HG03354 (cell line): ENCODE measurements at regions not wholly inside any gene's neighbourhood (a gene's known extent, or its start where the extent isn't known, plus 50 kb on each side); places are given as distances from the start of the nearest gene placed in this dataset.

Experiments
- ATAC-seq: cut with Tn5 transposase; IDR thresholded peaks from one replicate; pipeline ENCODE4 v1.9.1; 2021; ENCODE audit warnings: mild to moderate bottlenecking; ENCODE audit not compliant: unreplicated experiment, poor library complexity, severe bottlenecking

DNA sequence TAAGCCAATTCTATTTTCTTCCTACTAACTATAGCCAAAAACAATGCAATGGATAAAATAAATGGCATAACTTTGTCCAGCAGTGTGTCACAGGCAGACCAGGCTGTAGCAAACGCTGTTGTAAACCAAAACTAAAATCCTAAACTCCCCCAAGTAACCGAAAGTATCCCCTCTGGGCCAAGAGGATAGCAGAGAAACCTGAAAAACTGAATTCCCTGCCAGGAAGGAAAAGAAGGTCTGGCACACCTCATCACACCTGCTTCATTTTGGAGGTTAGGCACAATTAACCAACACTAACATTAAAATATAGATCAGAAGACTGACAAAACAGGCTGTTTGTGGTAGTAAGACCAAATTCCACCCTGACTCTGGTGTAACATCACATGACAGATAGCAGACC is 356.8 kb upstream of the C1orf87 start:
- no peak for ATAC-seq

DNA sequence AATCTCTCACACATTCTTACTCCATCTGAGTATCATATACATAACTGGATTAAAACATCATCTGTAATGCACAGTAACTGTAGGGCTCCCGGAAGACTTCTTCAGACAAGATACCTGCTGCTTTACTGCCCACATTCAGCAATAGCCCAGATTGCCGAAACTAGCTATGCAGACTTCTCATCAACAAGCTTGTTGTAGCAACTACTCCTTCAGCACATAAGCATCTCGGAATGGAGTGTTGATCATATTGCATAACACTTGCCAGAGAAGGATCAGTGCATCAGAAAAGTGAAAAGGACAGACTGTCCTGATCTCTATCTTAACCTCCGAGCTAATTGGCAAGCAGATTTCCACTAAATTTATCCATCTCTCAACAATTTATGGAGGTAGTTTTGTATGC is 354.6 kb upstream of the C1orf87 start:
- ATAC-seq: no peak

DNA sequence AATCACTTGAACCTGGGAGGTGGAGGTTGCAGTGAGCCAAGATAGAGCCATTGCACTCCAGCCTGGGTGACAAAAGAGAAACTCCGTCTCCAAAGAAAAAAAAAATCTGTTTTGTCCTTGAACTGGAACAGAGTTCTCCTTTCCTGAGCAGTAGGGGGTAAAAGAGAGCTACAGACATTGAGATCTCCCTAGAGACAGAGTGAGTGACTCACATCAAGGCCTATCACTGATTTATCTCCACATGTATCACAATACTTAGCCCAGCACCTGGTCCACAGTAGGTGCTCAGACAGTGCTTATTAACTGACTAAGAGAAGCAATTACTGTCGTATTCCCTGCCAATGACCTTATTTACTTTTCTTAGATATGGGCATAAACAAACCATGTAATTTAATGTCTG is 354.1 kb upstream of the C1orf87 start:
- no peak for ATAC-seq

DNA sequence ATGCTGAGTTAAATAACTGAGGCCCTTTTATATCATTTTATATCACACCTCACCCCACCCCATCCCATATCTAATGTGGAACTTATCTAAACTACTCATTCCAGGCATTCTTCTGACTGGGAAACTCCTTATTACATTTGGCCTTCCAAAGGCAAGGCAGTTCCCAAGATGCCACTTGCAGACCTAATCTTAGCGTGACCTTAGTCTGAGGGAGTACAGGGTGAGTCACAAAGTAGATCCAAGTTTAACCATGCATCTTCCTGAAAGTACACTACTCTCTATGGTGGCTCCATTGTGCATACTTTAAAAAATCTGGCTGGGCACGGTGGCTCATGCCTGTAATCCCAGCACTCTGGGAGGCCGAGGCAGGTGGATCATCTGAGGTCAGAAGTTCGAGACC is 353.6 kb upstream of the C1orf87 start:
- no peak for ATAC-seq

DNA sequence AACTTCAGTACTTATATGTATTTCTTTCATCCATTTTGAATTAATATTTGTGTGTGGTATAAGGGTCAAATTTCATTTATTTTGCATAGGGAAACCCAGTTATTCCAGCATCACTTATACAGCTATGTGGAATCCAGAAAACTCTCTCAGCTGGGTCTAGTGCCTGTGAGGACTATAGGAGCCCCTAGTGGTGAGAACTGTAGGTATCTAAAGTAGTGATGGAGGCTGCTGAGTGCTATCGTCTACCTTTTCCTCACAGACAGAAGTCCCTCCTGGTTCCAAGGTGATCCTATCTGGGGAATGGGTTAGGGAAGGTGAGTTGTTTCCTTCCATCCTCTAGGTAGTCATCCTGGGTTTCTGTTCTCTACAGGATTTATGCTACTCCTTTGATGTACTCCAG is 352.0 kb upstream of the C1orf87 start:
- peak; percentile 66 for ATAC-seq

DNA sequence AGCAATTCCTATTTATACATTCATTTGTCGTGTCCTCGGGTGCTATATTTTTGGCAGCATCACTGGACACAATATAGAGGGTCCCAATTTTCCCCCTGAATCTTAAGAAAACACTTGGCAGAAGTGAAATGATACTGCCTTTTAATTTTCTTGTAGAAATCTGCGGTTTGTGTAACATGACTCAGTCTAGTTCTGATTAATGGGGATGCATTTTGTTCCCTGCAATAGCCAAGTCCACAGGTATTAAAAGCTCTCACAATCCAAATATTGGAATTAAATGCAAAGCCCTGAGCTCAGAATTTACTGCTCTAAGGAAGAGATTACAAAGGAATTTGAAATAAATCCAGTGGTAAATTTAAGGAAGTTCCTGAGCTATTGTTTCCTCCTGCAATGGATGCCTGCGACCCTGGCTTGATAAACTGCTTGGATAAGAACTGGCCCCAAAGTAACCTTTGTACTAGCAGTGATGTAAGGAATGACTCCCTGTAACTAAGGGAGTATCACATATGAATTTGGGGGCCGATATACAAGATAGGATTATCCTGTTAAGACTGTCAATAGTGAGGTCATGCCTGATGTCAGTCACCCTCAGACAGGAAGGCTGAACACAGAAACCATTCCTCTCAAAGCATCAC is 349.7 kb upstream of the C1orf87 start:
- no peak for ATAC-seq

DNA sequence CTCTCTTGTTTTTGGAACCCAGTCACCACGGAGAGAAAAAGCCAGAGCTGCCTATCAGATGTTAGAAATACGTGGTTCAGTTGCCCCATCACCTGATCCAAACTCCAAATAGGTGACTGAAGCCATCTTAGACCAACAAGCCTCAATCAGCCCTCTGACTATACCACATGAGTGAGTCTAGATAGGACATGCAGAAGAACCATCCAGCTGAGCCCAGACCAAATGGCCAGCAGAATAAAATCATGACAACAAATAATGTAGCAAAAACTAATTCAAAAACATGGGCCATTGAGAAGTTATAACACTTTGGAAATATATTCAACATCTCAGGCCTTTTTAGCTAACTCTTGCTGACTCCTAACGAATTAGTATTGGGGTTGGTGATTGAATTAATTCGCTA is 348.4 kb upstream of the C1orf87 start:
- ATAC-seq: no peak

DNA sequence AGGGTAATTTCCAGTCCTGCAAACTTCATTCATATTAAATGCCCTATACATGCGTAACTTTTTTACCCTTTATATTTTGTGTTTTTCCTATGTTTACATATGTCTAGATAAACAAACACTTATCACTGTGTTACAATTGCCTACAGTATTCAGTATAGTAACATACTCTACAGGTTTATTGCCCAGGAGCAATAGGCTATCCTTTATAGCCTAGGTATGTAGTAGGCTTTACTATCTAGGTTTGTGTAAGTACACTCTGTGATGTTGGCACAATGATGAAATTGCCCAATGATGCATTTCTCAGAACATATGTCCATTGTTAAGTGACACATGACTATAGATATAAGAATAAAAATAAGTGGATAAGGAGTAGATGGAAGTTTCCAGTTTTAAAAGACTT is 345.5 kb upstream of the C1orf87 start:
- ATAC-seq: no peak

DNA sequence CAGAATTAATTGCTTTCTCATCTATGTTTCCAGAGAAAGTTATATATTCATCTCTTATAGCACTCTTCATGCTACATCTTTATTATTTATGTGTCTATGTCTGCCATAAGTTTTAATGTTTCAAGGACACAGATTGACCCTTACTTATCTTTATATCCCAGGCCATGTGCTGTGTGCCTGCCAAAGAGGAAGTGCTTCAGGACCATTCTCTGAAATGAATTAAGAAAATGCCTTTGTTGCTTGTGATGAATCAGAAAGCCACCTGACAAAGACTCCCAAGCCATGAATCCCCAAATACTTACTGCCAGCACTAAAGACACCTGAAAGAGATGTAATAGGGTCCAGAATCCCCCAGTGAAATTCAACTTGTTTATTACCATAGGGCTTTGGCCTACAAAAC is 342.1 kb upstream of the C1orf87 start:
- no peak for ATAC-seq

DNA sequence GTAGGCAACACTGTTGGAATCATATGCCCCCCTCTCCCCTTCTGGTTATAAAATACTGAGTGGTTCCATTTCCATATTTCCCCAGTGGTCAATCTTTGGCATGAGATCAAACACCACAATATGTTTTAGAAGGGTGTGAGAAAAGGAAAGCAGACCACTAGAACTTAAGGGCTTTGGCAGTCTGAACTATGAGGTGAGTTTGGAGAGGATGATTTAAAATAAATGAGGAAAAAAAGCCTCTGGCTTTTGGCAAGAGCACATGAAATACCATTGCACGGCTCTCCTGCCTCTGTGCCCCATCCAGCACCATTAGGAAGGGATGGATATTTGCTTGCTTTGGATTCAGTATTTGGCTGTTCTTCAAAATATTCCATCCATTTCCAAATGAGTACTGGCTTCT is 339.5 kb upstream of the C1orf87 start:
- ATAC-seq: no peak

DNA sequence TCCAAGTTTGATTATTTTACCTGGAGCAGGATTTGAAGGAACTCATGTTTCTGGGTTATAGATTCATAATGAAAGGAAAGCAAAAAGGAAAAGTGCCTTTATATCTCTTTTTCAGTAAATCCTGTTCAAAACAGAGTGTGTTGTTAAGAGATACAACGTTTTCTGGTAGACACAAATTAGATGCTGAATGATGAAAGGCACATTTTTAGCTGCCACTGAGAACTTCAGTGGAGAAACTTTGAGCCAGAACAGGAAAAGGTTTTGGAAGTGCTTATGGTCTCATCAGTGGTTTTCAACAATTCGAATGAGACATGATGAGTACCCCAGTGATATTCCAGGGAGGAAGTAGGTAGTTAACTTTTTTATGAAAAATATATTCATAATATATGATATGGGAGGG is 338.0 kb upstream of the C1orf87 start:
- no peak for ATAC-seq

DNA sequence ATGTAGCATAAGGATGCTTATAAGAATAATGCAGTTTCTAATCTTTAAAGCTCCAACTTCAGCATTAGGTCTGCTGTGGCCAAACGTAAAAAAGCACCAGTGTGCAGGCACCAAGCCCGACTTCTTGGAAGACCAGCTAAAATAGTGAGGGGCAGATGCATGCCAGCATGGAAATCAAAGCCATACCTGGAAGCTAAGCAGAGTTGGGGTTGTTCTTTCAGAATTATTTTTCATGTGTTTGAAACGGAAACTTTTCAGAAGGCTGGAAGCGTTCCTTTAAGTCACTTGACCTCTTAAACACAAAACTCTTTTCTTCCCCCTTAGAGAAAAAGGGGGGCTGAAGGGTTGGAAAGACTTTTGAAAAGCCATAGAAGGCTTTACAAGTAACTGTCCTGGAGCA is 329.2 kb upstream of the C1orf87 start:
- no peak for ATAC-seq

DNA sequence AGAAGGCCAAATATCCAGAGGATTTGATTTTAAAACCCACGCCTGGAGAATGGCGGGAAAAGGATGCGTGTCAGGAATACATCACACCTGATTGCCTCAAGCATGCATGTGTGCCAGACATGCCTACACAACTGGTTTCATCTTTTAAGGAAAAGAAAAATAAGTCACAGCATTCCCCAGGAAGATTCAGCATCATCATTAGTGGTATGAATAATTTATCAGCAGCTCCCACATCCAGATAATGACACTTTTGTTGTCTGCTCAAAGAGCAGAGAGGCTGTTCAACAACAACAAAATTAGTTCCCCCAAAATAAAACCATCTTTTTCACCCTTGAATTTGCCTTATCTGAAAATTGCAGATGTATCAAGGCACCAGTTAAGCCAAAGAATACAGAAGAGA is 328.6 kb upstream of the C1orf87 start:
- no peak for ATAC-seq

DNA sequence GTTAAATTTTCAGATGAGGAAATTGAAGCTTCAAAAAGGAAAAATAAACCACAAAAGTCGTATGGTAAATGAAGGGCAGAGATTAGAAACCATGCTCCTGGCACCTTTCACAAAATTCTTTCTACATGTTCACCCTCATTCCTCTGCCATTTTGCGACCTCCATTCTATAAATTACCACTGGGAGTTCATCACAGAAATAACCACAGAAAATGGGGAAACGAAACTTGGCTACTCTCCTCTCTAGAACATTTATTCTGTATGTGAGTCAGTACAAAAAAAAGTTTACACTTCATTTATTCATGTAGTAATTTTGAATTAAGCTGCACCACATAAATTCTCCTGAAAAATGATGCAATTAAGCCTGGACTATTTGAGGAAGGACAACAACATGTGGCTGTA is 320.9 kb upstream of the C1orf87 start:
- ATAC-seq: peak; percentile 43

DNA sequence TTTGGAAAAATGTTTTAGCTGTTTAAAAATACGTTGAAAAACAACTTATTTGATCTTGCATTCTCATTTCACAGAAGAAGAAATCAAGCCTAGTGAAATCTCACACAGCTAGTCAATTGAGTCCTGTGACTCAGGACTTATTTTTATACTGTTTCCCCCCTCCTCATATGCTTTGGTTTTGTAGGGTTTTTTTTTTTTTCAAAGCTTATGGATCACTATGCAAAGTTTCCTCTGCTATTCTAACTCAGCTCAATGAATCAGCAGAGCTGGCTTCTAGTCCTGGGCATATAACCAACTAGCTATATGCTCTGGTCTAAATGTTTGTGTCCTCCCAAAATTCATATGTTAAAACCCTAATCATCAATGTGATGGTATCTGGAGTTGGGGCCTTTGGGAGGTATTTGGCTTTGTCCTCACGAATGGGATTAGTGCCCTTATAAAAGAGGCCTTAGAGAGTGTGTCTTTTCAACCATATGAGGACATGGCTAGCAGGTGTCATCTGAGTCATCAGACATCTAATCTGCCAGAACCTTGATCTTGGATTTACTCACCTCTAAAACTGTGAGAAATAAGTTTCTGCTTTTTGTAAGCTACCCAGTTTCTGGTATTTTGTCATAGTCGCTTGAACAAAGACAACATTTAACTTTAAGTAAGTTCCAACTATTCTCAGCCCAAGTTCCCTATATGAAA is 317.2 kb upstream of the C1orf87 start:
- peak; percentile 77 for ATAC-seq

DNA sequence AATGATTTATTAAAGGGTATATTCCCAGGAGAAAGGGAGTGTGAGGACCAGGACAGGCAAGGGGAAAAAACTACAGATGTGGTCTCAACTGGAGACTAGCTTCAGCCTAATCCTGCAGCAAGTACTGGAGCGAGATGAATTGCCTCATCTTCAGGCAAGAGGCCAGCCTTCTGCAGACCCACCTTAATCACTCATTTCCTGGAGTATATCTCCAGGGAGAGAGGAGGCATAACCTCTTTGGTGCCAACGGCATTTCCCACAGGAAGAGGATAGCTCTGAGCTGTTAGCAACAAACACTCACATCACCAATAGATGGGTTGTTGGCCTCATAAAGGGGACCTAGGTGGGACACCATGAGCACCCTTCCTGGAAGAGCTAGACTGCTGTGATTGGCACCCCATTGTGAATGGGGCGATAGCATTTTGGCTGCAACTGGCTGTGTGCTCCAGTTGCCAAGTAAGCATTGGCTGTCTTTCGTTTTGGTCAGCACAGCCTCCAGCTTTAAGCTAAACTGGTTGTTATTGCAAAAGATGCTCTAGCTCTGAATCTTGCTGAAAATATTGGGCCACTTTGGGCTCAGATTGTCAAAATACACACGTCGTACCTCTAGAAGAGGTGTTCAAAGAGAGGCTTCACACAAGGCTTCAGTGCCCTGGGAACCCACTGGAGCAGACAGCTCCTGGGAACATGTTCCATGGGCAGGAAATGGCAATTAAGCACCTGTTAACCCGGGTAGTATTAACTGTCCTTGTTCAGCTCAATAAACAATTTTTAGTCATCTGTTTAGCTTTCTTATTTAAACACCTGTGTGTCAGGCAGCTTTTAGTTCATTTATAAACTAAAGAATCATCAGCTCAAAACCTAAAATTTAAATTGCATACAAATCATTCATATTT is 314.8 kb upstream of the C1orf87 start:
- ATAC-seq: no peak

DNA sequence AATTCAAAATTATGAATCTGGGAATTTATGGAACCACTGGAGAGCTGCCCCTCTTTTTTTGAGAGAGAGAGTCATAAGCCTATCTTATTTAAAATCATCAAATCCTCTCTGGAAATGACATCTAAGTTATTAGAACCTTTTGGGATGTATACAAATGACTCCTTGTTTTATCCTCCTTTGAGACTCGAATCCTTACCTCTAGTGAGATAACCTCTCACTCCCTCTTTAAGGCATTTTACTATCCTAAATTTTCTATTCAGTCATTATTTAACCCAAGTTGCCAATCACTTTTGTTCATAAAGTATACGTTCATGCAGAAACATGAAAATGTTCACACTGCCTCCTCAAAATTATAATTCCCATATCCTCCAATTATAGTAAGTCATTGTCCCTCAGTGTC is 313.6 kb upstream of the C1orf87 start:
- ATAC-seq: no peak

DNA sequence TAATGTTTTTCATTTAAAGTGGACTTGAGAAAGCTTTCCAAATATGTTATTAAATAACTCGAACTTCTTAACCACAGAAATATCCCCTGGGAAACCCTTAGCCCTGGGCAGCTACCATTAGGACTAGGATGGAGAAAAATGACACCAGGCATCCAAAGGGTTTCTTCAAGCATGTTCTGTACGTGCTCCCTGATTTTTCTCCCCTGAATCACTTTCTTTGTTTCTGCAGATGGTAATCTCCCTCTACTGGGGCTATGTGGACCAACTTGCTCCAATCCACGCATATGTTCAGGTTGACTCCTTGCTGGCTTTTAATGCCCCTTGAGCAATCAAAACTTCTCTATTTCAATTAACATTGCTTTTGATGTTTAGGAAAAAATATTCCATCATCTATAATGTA is 312.7 kb upstream of the C1orf87 start:
- ATAC-seq: no peak

DNA sequence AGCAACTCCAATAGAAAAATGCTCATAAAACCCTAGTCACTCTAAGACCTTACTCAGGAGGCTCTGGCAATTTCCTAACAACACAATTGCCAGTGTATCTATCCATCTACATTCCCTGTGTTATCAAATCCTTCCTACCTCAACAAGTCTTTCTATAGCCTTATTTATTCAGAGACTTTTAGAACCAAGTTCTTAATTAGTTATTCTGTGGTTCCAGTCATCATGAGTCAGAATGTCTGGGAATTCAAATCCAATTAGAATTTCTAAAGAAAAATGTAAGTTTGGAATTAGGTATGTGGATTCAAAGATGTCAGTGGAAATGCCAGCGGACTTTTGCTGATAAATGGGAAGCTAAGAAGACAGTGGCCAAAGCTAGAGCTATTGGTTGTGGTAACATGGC is 302.6 kb upstream of the C1orf87 start:
- no peak for ATAC-seq

DNA sequence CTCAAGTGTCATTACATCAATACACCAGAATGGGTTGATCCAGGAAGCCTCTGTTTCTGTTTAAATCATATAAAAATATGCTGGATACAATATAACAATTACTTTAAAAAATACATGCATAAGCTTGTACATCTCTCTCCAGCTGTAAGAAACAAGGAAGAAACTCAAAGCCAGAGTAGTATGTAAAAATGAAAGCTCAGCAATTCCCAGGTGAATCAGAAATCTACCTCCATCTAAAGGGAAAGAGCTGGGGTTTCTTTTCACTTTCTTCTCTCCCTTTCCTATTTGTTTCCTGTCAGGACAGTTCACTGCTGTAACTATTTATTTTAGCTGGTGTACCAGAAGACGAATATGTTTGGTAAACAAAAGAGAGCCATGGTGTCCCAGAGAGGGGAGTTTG is 301.0 kb upstream of the C1orf87 start:
- no peak for ATAC-seq

DNA sequence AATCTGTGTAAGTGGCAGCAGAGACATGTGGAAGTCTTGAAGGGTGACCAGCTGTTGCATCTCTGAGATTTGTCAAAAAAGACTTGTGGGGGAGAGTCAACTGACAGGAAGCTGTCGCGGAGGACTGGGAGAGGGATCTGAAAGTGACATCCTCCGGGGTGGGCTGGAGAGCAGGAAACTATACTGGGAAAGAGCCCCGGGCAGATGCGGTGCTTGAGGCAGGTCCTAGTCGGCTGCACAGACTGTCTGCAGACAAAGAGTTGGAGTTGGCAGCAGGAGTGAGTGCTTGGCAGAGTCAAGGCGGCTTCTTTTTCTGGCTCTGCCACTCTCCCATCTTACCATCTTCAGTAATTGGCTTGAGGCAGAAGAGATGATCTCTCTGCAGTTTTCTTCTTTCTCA is 294.0 kb upstream of the C1orf87 start:
- no peak for ATAC-seq
